Thyroid gland (tissue), 4 donors: ENCODE measurements at regions not wholly inside any gene's neighbourhood (a gene's known extent, or its start where the extent isn't known, plus 50 kb on each side); places are given as distances from the start of the nearest gene placed in this dataset.

ENCODE experiments used
- CTCF ChIP-seq, 6 experiments: fragments of 200-600 bp in 3 of 6; fragments of 450-650 bp in 3 of 6; sonication (generic) in 3 of 6; IDR thresholded peaks; one replicate each; pipeline ENCODE4 v1.5.1; 2016 to 2019; ENCODE audit warnings: antibody characterized with exemption in 6 of 6, mild to moderate bottlenecking in 2 of 6, inconsistent platforms in 1 of 6, moderate library complexity in 1 of 6
- POLR2A ChIP-seq, 2 donors: fragments of 450-650 bp; IDR thresholded peaks; one replicate each; pipeline ENCODE4 v1.6.1; 2017; ENCODE audit warnings: antibody characterized with exemption in 2 of 2, mild to moderate bottlenecking in 2 of 2, moderate library complexity in 1 of 2

GRCh38 chrX:113009837-113010236, 169.2 kb upstream of the AMOT start:
- TF ChIP-seq CTCF (IDR thresholded peaks at IDR 0.05) (no peak), POLR2A (IDR thresholded peaks at IDR 0.05) (no peak)
